CD4-positive, alpha-beta memory T cell (primary cell): ENCODE measurements at regions not wholly inside any gene's neighbourhood (a gene's known extent, or its start where the extent isn't known, plus 50 kb on each side); places are given as distances from the start of the nearest gene placed in this dataset.

Experiments
- CTCF ChIA-PET: fragments of 350-600 bp; sonication (Branson Sonifier 250); formaldehyde crosslinking; loops from one replicate; lab custom pipeline; 2021; ENCODE audit warnings: inconsistent platforms; ENCODE audit not compliant: partially characterized antibody; lab: Charles Lee
- POLR2A ChIA-PET: fragments of 350-600 bp; sonication (Branson Sonifier 250); formaldehyde crosslinking; loops from one replicate; lab custom pipeline; 2021; ENCODE audit not compliant: partially characterized antibody; lab: Charles Lee
- DNase-seq, 5 donors: peaks; one replicate each; pipeline versions ENCODE4 v3.0.0 to v3.0.0-alpha.2; 2020 to 2022; ENCODE audit warnings: mixed read lengths in 1 of 5
- H3K27ac ChIP-seq: one replicate; pipeline ENCODE4 v1.7.0; 2013; ENCODE audit warnings: low read depth, low read length
- H3K27me3 ChIP-seq: 2 replicates; pipeline ENCODE4 v1.7.0; 2013; ENCODE audit warnings: mild to moderate bottlenecking, low read length, moderate library complexity; ENCODE audit not compliant: insufficient read depth
- H3K36me3 ChIP-seq: 2 replicates; pipeline ENCODE4 v1.7.0; 2013; ENCODE audit warnings: mild to moderate bottlenecking, low read length, moderate library complexity; ENCODE audit not compliant: insufficient read depth
- H3K4me1 ChIP-seq: 2 replicates; pipeline ENCODE4 v1.7.0; 2013; ENCODE audit warnings: mild to moderate bottlenecking, low read length, moderate library complexity; ENCODE audit not compliant: insufficient read depth
- H3K4me3 ChIP-seq, 2 donors: one replicate each; pipeline ENCODE4 v1.7.0; 2013; ENCODE audit warnings: low read length in 2 of 2, mild to moderate bottlenecking in 1 of 2
- H3K9me3 ChIP-seq, 2 donors: one replicate each; pipeline ENCODE4 v1.7.0; 2013; ENCODE audit warnings: low read length in 2 of 2, control low read depth in 1 of 2; ENCODE audit not compliant: control insufficient read depth in 1 of 2
- H3K27ac Mint-ChIP-seq, 7 donors: one replicate each; pipeline ENCODE4 v1.8.0; 2020 to 2021; ENCODE audit warnings: mixed read lengths in 7 of 7, mild to moderate bottlenecking in 6 of 7, inconsistent platforms in 3 of 7, moderate library complexity in 3 of 7
- H3K27me3 Mint-ChIP-seq, 2 donors: one replicate each; pipeline ENCODE4 v1.8.0; 2020 to 2021; ENCODE audit warnings: mixed read lengths in 2 of 2
- H3K36me3 Mint-ChIP-seq, 2 donors: one replicate each; pipeline ENCODE4 v1.8.0; 2020 to 2021; ENCODE audit warnings: mixed read lengths in 2 of 2, inconsistent platforms in 1 of 2, mild to moderate bottlenecking in 1 of 2
- H3K4me1 Mint-ChIP-seq, 4 donors: one replicate each; pipeline ENCODE4 v1.8.0; 2020 to 2021; ENCODE audit warnings: mixed read lengths in 4 of 4, mild to moderate bottlenecking in 1 of 4
- H3K4me3 Mint-ChIP-seq, 8 donors: one replicate each; pipeline ENCODE4 v1.8.0; 2020 to 2021; ENCODE audit warnings: mixed read lengths in 8 of 8, mild to moderate bottlenecking in 7 of 8, moderate library complexity in 6 of 8, inconsistent platforms in 3 of 8
- H3K9me3 Mint-ChIP-seq, 8 donors: one replicate each; pipeline ENCODE4 v1.8.0; 2020 to 2021; ENCODE audit warnings: mixed read lengths in 8 of 8, mild to moderate bottlenecking in 5 of 8, inconsistent platforms in 3 of 8, moderate library complexity in 1 of 8
- intact Hi-C: fragments of 100-400 bp; cut with micrococcal nuclease; formaldehyde crosslinking; loops from one replicate; pipeline ENCODE4 v1.15.1; 2023

DNA sequence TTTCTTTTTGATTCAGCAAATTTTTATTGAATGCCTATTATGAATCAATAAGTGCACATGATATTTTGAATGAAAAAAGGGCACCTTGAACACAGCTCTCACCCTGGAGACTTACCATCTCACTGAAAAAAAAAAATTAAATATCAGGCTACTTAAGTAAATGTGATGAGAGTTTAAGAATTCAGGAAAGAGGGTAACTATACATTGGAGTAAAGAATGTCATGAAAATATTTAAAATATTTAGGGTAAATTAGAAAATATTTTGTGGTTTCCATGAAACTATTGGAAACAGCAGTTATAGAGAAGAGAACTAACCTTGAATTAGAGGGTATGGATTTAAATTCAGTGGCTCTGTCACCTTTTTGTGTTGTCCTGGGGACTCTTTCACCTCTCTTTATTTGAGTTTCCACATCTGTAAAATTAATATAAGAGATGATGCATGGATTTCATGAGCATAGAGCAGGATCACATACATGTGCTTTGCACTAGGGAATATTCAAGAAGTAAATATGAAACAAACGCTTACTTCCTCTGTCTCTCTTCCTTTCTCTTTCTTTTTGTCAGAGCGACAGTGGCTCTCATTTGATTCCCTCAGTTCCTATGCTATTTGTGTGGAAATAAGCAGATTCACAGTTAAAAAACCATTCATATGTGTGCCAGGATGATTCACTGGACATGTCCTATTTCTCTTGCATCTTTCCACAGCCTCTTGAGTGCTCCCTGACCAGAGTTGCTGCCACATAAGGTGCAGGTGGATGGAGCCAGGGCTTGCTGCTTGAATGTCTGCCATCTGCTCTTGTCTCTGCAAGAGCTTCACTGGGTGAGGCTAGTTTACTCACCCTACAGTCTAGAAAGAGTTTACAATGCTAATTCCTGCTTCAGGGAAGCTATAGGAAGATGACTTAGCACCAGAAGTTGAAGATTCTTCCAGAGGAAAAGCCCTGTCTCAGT, 533.1 kb downstream of the ETS1 start:
- CTCF ChIA-PET = interaction anchor here (0.9 to 9.1 kb wide), 7 partner anchors 11 to 104 kb away, joined by 4 to 72 read pairs (median 8); no protein-coding TSS in a partner anchor
- Histone ChIP-seq H3K27ac (peak overlapping the region; percentile 52), H3K9me3 (no peaks in the 10 kb centered on the region), H3K4me3 (peak overlapping the region; percentile 15 to 44), H3K4me1 (peaks cover 74% of the 10 kb centered on the region), H3K36me3 (no peaks in the 10 kb centered on the region), H3K27me3 (no peaks in the 10 kb centered on the region)
- Mint-ChIP-seq H3K27me3 (no peaks in the 10 kb centered on the region), H3K4me3 (peak overlapping the region; percentile 34 to 90 (median 82)), H3K36me3 (peaks cover 0 to 3% of the 10 kb centered on the region in 2 donors), H3K9me3 (no peaks in the 10 kb centered on the region), H3K27ac (peak overlapping the region; percentile 74 to 95 (median 86)), H3K4me1 (peaks cover 48 to 70% (median 58%) of the 10 kb centered on the region in 4 donors)
- peak in 1 of 5 donors; percentile 21 for DNase-seq
- intact Hi-C loops = loop anchor here (1.0 to 5.0 kb wide), 3 partner anchors 15 to 788 kb away; no protein-coding TSS in a partner anchor
- POLR2A ChIA-PET = interaction anchor here (1.0 to 13.3 kb wide), 5 partner anchors 10 to 452 kb away, joined by 3 to 208 read pairs (median 6); no protein-coding TSS in a partner anchor

DNA sequence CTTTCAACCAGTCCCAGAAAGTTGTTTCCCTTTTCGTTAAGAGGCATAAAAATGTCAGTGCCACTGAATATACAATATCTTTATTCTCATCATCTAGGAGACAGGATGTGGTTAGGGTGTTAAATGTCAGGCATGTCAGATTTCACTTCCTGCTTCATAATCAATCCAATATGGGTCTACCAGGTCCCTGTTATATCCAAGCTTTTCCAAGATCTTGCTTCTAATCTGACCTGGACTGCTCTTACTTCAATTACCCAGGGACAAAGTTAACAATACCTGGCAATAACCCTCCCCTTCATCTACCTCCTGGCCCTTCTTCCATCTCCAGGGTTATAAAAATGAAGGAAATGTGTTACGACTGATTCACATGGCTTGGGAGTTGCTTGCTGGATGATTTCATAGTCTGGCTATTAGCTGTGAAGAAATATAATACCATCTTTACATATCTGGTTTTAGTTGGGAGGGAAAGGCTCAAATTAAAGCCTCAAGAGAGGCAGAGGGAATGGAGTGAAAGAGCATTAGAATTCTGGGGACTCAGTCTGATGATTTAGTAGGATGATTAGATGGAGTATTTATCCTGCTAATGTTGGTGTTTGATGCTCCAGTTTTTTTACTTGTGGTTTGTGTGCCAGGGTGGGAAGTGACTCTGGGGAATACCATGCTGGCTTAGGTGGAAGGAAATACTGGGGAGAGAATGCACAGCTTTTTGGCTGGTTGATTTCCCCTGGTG, 534.3 kb downstream of the ETS1 start:
- ChIA-PET POLR2A (interaction anchor here (0.5 to 13.3 kb wide), 4 partner anchors 9 to 369 kb away, joined by 3 to 208 read pairs (median 7); no protein-coding TSS in a partner anchor), CTCF (interaction anchor here (0.9 to 9.1 kb wide), 8 partner anchors 8 to 105 kb away, joined by 3 to 72 read pairs (median 5); no protein-coding TSS in a partner anchor)
- no peaks in the 10 kb centered on the region for H3K9me3 ChIP-seq
- peak in 4 of 5 donors; percentile 37 to 48 (median 46) for DNase-seq
- peak overlapping the region; percentile 71 to 95 (median 85) for H3K27ac Mint-ChIP-seq
- H3K27me3 Mint-ChIP-seq = no peaks in the 10 kb centered on the region
- H3K4me3 ChIP-seq = peak overlapping the region in 1 of 2 donors; percentile 44
- H3K27ac ChIP-seq = peak overlapping the region; percentile 52
- H3K4me3 Mint-ChIP-seq = peak overlapping the region; percentile 53 to 83 (median 78)
- no peaks in the 10 kb centered on the region for H3K36me3 ChIP-seq
- H3K4me1 ChIP-seq = peaks cover 69% of the 10 kb centered on the region
- no peaks in the 10 kb centered on the region for H3K9me3 Mint-ChIP-seq
- H3K4me1 Mint-ChIP-seq = peaks cover 49 to 78% (median 65%) of the 10 kb centered on the region in 4 donors
- no peaks in the 10 kb centered on the region for H3K27me3 ChIP-seq
- intact Hi-C loops = loop anchor here (5.0 kb wide), 2 partner anchors 34 to 789 kb away; no protein-coding TSS in a partner anchor
- H3K36me3 Mint-ChIP-seq = peaks cover 0 to 3% of the 10 kb centered on the region in 2 donors

DNA sequence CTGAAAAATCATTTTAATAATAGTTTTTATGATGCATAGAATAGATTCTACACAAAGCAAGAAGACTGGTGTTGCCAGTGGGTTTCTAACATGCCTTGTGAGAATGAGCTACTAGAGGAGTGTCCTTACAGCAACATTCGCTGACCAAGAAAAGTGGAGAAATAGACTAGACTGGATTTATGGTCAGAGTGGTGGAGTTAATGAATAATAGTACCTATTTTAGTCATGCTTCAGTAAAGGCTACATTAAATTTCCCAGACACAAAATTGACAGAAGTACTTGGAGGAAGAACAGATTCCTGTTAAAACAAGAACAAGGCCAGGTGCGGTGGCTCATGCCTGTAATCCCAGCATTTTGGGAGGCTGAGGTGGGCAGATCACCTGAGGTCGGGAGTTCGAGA, 539.2 kb downstream of the ETS1 start:
- no peak overlapping the region for H3K4me3 Mint-ChIP-seq
- peak overlapping the region in 4 of 7 donors; percentile 12 to 51 (median 25) for H3K27ac Mint-ChIP-seq
- intact Hi-C loops = no loop called here
- peaks cover 0 to 5% of the 10 kb centered on the region in 2 donors for H3K36me3 Mint-ChIP-seq
- Histone ChIP-seq H3K27me3 (no peaks in the 10 kb centered on the region), H3K4me3 (no peak overlapping the region), H3K9me3 (no peaks in the 10 kb centered on the region), H3K4me1 (peaks cover 74% of the 10 kb centered on the region), H3K36me3 (no peaks in the 10 kb centered on the region), H3K27ac (no peak overlapping the region)
- peaks cover 52 to 83% (median 67%) of the 10 kb centered on the region in 4 donors for H3K4me1 Mint-ChIP-seq
- peaks cover 0 to 4% (median 0%) of the 10 kb centered on the region in 8 donors for H3K9me3 Mint-ChIP-seq
- ChIA-PET POLR2A (interaction anchor here (0.5 to 13.3 kb wide), 2 partner anchors 9 to 100 kb away, joined by 3 to 208 read pairs; no protein-coding TSS in a partner anchor), CTCF (interaction anchor here (0.7 to 9.1 kb wide), 3 partner anchors 10 to 110 kb away, joined by 4 to 72 read pairs (median 66); no protein-coding TSS in a partner anchor)
- H3K27me3 Mint-ChIP-seq = no peaks in the 10 kb centered on the region
- no peak for DNase-seq

DNA sequence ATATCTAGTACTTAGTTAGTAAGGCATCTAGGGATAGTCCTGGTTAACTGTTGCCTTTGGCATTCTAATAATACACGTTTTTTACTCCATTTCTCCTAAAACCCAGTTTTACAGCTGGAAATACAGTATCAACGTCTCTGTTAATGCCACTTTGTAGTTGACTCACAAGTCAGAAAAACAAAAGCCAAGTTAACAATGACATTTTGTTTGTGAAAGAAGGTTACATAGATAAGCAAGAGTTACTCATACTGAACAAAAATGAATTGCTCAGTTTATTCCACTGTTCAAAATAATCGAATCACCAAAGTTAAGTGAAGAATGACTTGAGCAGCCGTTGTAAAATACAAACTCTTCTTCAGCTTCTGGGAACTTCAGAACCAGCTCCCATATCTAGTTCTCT, 540.3 kb downstream of the ETS1 start:
- H3K27ac ChIP-seq = no peak overlapping the region
- Mint-ChIP-seq H3K36me3 (peaks cover 0 to 5% of the 10 kb centered on the region in 2 donors), H3K4me1 (peaks cover 52 to 80% (median 67%) of the 10 kb centered on the region in 4 donors), H3K27me3 (no peaks in the 10 kb centered on the region), H3K27ac (peak overlapping the region in 1 of 7 donors; percentile 72), H3K4me3 (no peak overlapping the region), H3K9me3 (peaks cover 0 to 4% (median 0%) of the 10 kb centered on the region in 8 donors)
- intact Hi-C loops = no loop called here
- H3K4me3 ChIP-seq = no peak overlapping the region
- H3K36me3 ChIP-seq = no peaks in the 10 kb centered on the region
- ChIA-PET CTCF (interaction anchor here (1.0 to 9.1 kb wide), 7 partner anchors 8 to 111 kb away, joined by 3 to 72 read pairs (median 5); no protein-coding TSS in a partner anchor), POLR2A (interaction anchor here (13.3 kb wide), 1 partner anchor 8 kb away, joined by 208 read pairs; no protein-coding TSS in a partner anchor)
- no peaks in the 10 kb centered on the region for H3K9me3 ChIP-seq
- H3K4me1 ChIP-seq = peaks cover 70% of the 10 kb centered on the region
- DNase-seq = no peak
- no peaks in the 10 kb centered on the region for H3K27me3 ChIP-seq

DNA sequence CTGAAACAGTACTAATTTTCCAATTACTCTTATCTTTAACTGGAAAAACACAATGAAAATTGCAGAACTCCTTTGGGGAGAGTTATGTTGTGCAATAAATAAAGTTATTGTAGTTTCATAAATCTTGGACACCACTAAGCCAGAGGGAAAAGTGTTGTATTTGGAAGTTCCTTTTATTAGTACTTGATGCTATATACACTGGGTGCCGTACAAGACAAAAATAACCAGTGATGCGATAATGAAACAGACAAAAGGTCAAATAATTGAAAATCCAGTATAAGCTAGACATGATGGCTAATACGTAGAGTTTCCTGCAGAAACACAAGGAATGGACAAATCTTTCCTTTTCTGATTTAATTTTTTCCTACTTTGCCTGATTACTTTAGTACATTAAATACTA, 541.1 kb downstream of the ETS1 start:
- Histone ChIP-seq H3K9me3 (no peaks in the 10 kb centered on the region), H3K4me1 (peaks cover 69% of the 10 kb centered on the region), H3K36me3 (no peaks in the 10 kb centered on the region), H3K27me3 (no peaks in the 10 kb centered on the region), H3K27ac (no peak overlapping the region), H3K4me3 (no peak overlapping the region)
- DNase-seq = no peak
- Mint-ChIP-seq H3K4me1 (peaks cover 51 to 77% (median 65%) of the 10 kb centered on the region in 4 donors), H3K9me3 (peaks cover 0 to 4% (median 0%) of the 10 kb centered on the region in 8 donors), H3K27ac (no peak overlapping the region), H3K27me3 (no peaks in the 10 kb centered on the region), H3K4me3 (no peak overlapping the region), H3K36me3 (peaks cover 0 to 5% of the 10 kb centered on the region in 2 donors)
- intact Hi-C loops = no loop called here
- ChIA-PET CTCF (interaction anchor here (0.9 to 8.0 kb wide), 7 partner anchors 9 to 786 kb away, joined by 3 to 66 read pairs (median 3); no protein-coding TSS in a partner anchor), POLR2A (no interaction called here)

DNA sequence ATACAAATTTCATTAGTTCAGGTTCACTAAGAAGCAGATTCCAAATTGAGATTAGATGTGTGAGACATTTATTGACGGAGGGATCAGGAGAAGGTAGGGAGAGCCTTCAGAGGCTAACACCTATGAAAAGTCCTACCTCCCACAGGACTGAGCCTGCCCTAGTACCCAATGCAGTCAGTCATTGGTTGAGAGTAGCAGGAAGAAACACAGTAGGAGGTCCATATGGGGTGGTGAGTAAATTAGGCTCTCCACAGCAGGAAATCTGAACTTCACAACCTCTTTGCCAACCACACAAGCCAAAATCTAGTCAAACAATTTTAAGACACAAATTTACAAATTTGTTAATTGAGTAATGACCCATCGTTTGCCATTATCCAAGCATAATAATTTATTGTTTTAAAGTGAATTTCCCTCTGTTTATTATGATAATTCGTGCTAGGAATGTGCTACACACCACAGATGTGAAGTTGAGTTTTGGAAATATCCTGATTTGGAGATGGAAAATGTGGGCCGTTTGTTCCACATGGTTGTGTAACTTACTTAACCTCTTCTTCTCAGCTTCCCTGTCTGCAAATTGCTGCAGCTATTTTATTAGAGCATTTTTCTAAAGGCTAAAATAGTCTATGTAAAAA, 542.1 kb downstream of the ETS1 start:
- Histone ChIP-seq H3K36me3 (no peaks in the 10 kb centered on the region), H3K4me1 (peaks cover 69% of the 10 kb centered on the region), H3K9me3 (no peaks in the 10 kb centered on the region), H3K27ac (no peak overlapping the region), H3K4me3 (no peak overlapping the region), H3K27me3 (no peaks in the 10 kb centered on the region)
- Mint-ChIP-seq H3K9me3 (peaks cover 0 to 4% (median 0%) of the 10 kb centered on the region in 8 donors), H3K4me1 (peaks cover 50 to 77% (median 63%) of the 10 kb centered on the region in 4 donors), H3K27ac (peak overlapping the region in 3 of 7 donors; percentile 7 to 75 (median 15)), H3K27me3 (no peaks in the 10 kb centered on the region), H3K4me3 (peak overlapping the region in 3 of 8 donors; percentile 8 to 61 (median 14)), H3K36me3 (peaks cover 0 to 5% of the 10 kb centered on the region in 2 donors)
- intact Hi-C loops = no loop called here
- CTCF ChIA-PET = interaction anchor here (0.9 to 1.7 kb wide), 4 partner anchors 8 to 787 kb away, joined by 3 to 8 read pairs (median 4); no protein-coding TSS in a partner anchor
- DNase-seq = no peak
- POLR2A ChIA-PET = interaction anchor here (1.6 kb wide), 1 partner anchor 297 kb away, joined by 4 read pairs; no protein-coding TSS in a partner anchor
